LHCN-M2 (cell line): ENCODE measurements at regions not wholly inside any gene's neighbourhood (a gene's known extent, or its start where the extent isn't known, plus 50 kb on each side); places are given as distances from the start of the nearest gene placed in this dataset.

ENCODE experiments used
- DNase-seq: peaks from one replicate; pipeline ENCODE4 v3.0.0-alpha.2; 2012; ENCODE audit warnings: low read depth

- DNase-seq: no peak
These were observed 1112.1 kb upstream of the AGA start for GRCh38 chr4:178554352-178554751.

GRCh38 chr4:178556796-178557195, 1114.6 kb upstream of the AGA start:
- DNase-seq: no peak

GRCh38 chr4:178577933-178578332, 1135.7 kb upstream of the AGA start:
- no peak for DNase-seq

- DNase-seq: no peak
These were observed 1153.4 kb upstream of the AGA start for GRCh38 chr4:178595500-178596138.

- DNase-seq: no peak
These were observed 1156.4 kb upstream of the AGA start for GRCh38 chr4:178598672-178599071.

- no peak for DNase-seq
These were observed 1157.3 kb upstream of the AGA start for GRCh38 chr4:178599521-178599920.

- DNase-seq: peak; percentile 0
These were observed 1160.6 kb upstream of the AGA start for GRCh38 chr4:178602833-178603232.

GRCh38 chr4:178611062-178611461, 1168.8 kb upstream of the AGA start:
- no peak for DNase-seq

- no peak for DNase-seq
These were observed 1170.5 kb upstream of the AGA start for GRCh38 chr4:178612733-178613132.

- DNase-seq: no peak
These were observed 1190.2 kb upstream of the AGA start for GRCh38 chr4:178632415-178632814.

GRCh38 chr4:178633263-178633662, 1191.0 kb upstream of the AGA start:
- DNase-seq: no peak

GRCh38 chr4:178664621-178665020, 1222.4 kb upstream of the AGA start:
- DNase-seq: no peak

GRCh38 chr4:178665916-178666315, 1223.7 kb upstream of the AGA start:
- no peak for DNase-seq

- DNase-seq: no peak
These were observed 1229.5 kb upstream of the AGA start for GRCh38 chr4:178671766-178672165.

- no peak for DNase-seq
These were observed 1230.3 kb upstream of the AGA start for GRCh38 chr4:178672512-178672911.

- no peak for DNase-seq
These were observed 1239.6 kb upstream of the AGA start for GRCh38 chr4:178681871-178682270.

- no peak for DNase-seq
These were observed 1247.7 kb upstream of the AGA start for GRCh38 chr4:178689926-178690325.

- no peak for DNase-seq
These were observed 1251.6 kb upstream of the AGA start for GRCh38 chr4:178693816-178694215.

GRCh38 chr4:178696515-178696914, 1254.3 kb upstream of the AGA start:
- DNase-seq: no peak

- DNase-seq: no peak
These were observed 1270.2 kb upstream of the AGA start for GRCh38 chr4:178712486-178712885.

GRCh38 chr4:178738026-178738425, 1295.8 kb upstream of the AGA start:
- no peak for DNase-seq

GRCh38 chr4:178745203-178745602, 1303.0 kb upstream of the AGA start:
- DNase-seq: no peak

- no peak for DNase-seq
These were observed 1310.8 kb upstream of the AGA start for GRCh38 chr4:178752954-178753525.

- DNase-seq: no peak
These were observed 1336.3 kb upstream of the AGA start for GRCh38 chr4:178778496-178778895.
